ENCODE measurements at regions not wholly inside any gene's neighbourhood (a gene's known extent, or its start where the extent isn't known, plus 50 kb on each side); places are given as distances from the start of the nearest gene placed in this dataset.

- DNase-seq (ENCODE audit: low read depth) = no peak
These were observed 129.0 kb downstream of the GPAM start for GRCh38 chr10:112054516-112054915.

GRCh38 chr10:112057072-112057471 is 126.5 kb downstream of the GPAM start:
- DNase-seq (ENCODE audit: low read depth) = no peak

GRCh38 chr10:112059220-112059619 is 124.3 kb downstream of the GPAM start:
- no peak for DNase-seq (ENCODE audit: low read depth)

- no peak for DNase-seq (ENCODE audit: low read depth)
These were observed 111.9 kb downstream of the GPAM start for GRCh38 chr10:112071596-112072133.

GRCh38 chr10:112078003-112078402 is 105.6 kb downstream of the GPAM start:
- no peak for DNase-seq (ENCODE audit: low read depth)

- DNase-seq (ENCODE audit: low read depth) = no peak
These were observed 103.3 kb downstream of the GPAM start for GRCh38 chr10:112080231-112080630.

- no peak for DNase-seq (ENCODE audit: low read depth)
These were observed 101.4 kb downstream of the GPAM start for GRCh38 chr10:112082120-112082519.

GRCh38 chr10:112083472-112083871 is 100.1 kb downstream of the GPAM start:
- DNase-seq (ENCODE audit: low read depth) = no peak

- DNase-seq (ENCODE audit: low read depth) = no peak
These were observed 95.6 kb downstream of the GPAM start for GRCh38 chr10:112087953-112088456.

- DNase-seq (ENCODE audit: low read depth) = no peak
These were observed 91.9 kb downstream of the GPAM start for GRCh38 chr10:112091703-112092102.

GRCh38 chr10:112092519-112092918 is 91.0 kb downstream of the GPAM start:
- DNase-seq (ENCODE audit: low read depth) = no peak

GRCh38 chr10:112094984-112095383 is 88.6 kb downstream of the GPAM start:
- DNase-seq (ENCODE audit: low read depth) = no peak

GRCh38 chr10:112095731-112096130 is 87.8 kb downstream of the GPAM start:
- DNase-seq (ENCODE audit: low read depth) = no peak

GRCh38 chr10:112098682-112099081 is 84.9 kb downstream of the GPAM start:
- no peak for DNase-seq (ENCODE audit: low read depth)
